GM19023 (cell line): ENCODE measurements at regions not wholly inside any gene's neighbourhood (a gene's known extent, or its start where the extent isn't known, plus 50 kb on each side); places are given as distances from the start of the nearest gene placed in this dataset.
"Not testable (repeated sequence)": the region's sequence is repeated elsewhere in the genome, so short reads cannot be mapped to it uniquely, and the experiment has no call there.

Source experiments
- ATAC-seq: cut with Tn5 transposase; IDR thresholded peaks from one replicate; pipeline ENCODE4 v1.9.1; 2021; ENCODE audit warnings: mild to moderate bottlenecking, moderate library complexity; ENCODE audit not compliant: unreplicated experiment

DNA sequence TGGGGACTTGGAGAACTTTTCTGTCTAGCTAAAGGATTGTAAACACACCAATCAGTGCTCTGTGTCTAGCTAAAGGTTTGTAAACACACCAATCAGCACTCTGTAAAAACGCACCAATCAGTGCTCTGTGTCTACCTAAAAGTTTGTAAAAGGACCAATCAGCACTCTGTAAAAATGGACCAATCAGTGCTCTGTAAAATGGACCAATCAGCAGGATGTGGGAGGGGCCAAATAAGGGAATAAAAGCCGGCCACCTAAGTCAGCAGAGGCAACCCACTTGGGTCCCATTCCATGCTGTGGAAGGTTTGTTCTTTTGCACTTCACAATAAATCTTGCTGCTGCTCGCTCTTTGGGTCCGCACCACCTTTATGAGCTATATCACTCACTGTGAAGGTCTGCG lies 1709.4 kb upstream of the PIK3C3 start:
- ATAC-seq, result not testable (repeated sequence)

DNA sequence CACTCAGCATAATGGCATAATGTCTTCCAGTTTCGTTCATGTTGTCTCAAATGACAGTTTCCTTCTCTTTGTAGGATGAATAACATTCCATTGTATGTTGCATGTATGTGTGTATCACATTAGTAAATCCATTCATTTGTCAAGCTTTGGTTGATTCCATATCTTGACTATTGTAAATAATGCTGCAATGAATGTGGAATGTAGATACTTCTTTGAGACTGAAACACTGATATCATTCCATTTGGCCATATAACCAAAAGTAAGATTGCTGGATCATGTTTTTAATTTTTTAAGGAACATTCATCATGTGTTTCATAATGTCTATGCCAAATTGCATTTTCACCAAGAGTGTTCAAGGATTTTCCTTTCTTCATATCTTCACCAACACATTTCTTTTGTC lies 1711.4 kb upstream of the PIK3C3 start:
- ATAC-seq, result no peak

GRCh38 chr18:40235836-40236235 lies 1719.2 kb upstream of the PIK3C3 start:
- ATAC-seq, result no peak

GRCh38 chr18:40235323-40235722 lies 1719.7 kb upstream of the PIK3C3 start:
- ATAC-seq, result no peak

DNA sequence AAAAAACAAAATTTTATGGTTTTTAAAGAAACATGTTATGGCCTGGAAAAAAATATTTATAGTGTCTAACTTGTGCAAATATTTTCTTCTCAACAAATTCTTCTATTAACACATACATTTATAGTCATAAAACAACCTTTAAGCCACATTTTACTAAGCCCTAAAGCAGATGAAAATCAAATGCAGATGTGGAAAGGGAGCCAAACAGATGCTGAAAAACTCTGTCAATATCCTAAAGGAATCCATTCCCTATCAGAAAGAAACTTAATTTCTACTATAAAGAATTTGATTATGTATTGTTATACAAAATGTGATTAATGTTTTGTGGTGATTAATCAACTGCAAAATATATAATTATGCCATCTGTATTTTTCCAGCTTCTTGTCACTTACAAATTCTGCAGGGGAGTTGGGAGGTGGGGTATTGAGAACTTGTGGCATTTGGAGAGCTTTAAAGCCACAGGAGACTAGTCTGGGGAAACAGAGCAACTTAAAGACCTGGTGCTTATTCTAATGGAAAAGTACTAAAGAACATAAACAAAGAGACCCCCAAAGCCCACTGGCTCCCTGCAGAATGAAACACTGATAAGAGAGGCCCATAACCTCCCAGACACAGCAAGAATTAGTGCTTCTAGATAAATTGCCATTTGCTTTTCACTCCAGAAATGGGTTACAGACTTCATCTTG lies 1721.0 kb upstream of the PIK3C3 start:
- ATAC-seq, result no peak

- no peak for ATAC-seq
Observed at GRCh38 chr18:40222776-40223175, 1732.3 kb upstream of the PIK3C3 start.

GRCh38 chr18:40216856-40217255 lies 1738.2 kb upstream of the PIK3C3 start:
- ATAC-seq, result no peak

- no peak for ATAC-seq
Observed at GRCh38 chr18:40215979-40216378, 1739.1 kb upstream of the PIK3C3 start.

DNA sequence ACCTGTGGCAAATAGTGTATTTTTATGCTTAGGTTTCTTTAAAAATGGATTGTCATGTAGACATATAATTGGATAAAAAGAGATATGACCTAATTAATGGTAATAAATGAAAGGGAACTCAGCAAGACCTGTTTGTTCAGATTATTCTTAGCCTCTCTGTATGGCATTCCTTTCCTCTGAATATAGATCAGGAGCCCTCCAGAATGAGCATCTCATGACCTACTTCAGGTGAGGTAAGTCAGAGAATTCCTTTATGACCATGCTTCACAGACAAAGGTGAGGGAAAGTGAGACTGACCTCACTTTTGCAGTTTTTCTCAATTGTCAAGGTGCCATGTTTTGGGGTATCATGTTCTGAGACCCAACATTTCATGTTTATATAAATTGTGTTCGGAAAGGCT lies 1744.3 kb upstream of the PIK3C3 start:
- ATAC-seq, result no peak

- no peak for ATAC-seq
Observed at GRCh38 chr18:40208958-40209357, 1746.1 kb upstream of the PIK3C3 start.

- ATAC-seq, result no peak
Observed at GRCh38 chr18:40197711-40198110, 1757.3 kb upstream of the PIK3C3 start.

- ATAC-seq, result no peak
Observed at GRCh38 chr18:40186677-40187076, 1768.4 kb upstream of the PIK3C3 start.

- no peak for ATAC-seq
Observed at GRCh38 chr18:40179729-40180461, 1775.1 kb upstream of the PIK3C3 start.

DNA sequence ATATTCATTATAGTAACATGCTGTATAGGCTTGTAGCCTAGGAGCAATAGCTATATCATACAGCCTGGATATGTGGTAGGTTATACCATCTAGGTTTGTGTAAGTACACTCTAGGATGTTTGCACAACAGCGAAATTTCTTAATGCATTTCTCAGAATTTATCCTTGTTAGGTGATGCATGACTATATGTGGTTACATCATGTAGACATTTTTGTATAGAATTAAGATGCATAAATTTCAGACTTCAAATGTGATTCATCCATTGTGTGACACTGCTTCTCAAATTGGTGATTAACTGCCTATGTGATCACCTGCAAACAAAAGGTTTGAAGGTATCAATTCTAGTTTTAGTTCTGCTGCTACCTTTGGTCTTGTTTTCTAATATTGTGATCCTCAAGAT lies 1787.0 kb upstream of the PIK3C3 start:
- ATAC-seq, result no peak

- ATAC-seq, result no peak
Observed at GRCh38 chr18:40163254-40163653, 1791.8 kb upstream of the PIK3C3 start.

GRCh38 chr18:40160361-40160760 lies 1794.7 kb upstream of the PIK3C3 start:
- ATAC-seq, result no peak

- ATAC-seq, result no peak
Observed at GRCh38 chr18:40159141-40160017, 1795.7 kb upstream of the PIK3C3 start.

DNA sequence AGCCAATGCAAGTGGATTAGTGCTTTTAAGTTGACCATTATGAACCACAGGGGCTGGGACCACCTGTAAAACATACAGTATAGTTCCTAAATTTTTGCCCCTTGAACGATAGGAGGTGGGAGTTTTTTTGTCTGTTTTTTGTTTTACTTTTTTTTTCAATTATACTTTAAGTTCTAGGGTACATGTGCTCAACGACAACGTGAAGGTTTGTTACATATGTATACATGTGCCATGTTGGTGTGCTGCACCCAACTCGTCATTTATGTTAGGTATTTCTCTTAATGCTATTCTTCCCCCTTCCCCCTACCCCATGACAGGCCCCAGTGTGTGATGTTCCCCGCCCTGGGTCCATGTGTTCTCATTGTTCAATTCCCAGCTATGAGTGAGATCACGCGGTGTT lies 1797.9 kb upstream of the PIK3C3 start:
- no peak for ATAC-seq

DNA sequence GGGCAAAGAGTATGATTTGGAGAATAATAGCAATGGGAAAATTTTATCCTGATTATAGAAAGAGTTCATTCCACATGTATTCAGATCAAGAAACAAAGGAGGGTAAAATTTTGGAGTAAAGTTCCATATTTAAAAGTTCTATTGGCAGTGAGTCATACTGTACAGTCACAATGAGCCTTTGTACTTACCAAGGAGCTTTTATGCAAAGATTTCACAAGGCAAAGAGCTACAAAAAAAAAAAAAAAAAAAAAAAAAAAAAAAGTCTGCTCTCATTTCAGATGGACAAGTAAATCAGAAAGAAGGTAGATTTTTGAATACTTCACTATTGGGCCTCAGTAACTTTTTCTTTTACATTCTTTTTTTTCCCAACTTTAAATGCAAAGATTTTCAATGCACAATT lies 1802.2 kb upstream of the PIK3C3 start:
- no peak for ATAC-seq

- ATAC-seq, result no peak
Observed at GRCh38 chr18:40148960-40149359, 1806.1 kb upstream of the PIK3C3 start.

- ATAC-seq, result no peak
Observed at GRCh38 chr18:40133253-40133652, 1821.8 kb upstream of the PIK3C3 start.

DNA sequence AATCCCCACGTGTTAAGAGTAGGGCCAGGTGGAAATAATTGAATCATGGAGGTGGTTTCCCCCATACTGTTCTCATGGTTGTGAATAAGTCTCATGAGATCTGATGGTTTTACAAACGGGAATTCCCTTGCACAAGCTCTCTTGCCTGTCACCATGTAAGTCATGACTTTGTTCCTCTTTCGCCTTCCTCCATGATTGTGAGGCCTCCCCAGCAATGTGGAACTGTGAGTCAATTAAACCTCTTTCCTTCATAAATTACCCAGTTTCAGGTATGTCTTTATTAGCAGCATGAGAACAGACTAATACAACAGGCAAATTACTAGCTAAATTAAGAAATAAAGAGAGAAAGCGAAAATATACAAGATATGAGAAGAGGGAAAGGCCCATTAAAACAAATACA lies 1822.6 kb upstream of the PIK3C3 start:
- ATAC-seq, result not testable (repeated sequence)
